Keratinocyte (primary cell): ENCODE measurements at regions not wholly inside any gene's neighbourhood (a gene's known extent, or its start where the extent isn't known, plus 50 kb on each side); places are given as distances from the start of the nearest gene placed in this dataset.

Experiments used
- DNase-seq: peaks from one replicate; pipeline ENCODE4 v3.0.0-alpha.2; 2011; ENCODE audit warnings: low read depth, missing footprints, low spot score
- FAIRE-seq: peaks from 2 replicates; lab custom pipeline; 2011; peaks lifted over from hg19 to GRCh38; lab: Jason Lieb, UNC
- H2AFZ ChIP-seq: 2 replicates; pipeline ENCODE4 v1.6.0; 2012; ENCODE audit warnings: low read length, control low read depth, inconsistent platforms; ENCODE audit not compliant: control insufficient read depth
- H3K27ac ChIP-seq: 2 replicates; pipeline ENCODE4 v1.5.1; 2011; ENCODE audit warnings: low read length; ENCODE audit not compliant: control insufficient read depth, insufficient read depth
- H3K27me3 ChIP-seq: 3 replicates; pipeline ENCODE4 v1.6.0; 2011; ENCODE audit warnings: low read length; ENCODE audit not compliant: control insufficient read depth, insufficient read depth; ENCODE audit errors: extremely low read depth
- H3K36me3 ChIP-seq, 2 experiments: 2 replicates in 1 of 2; 3 replicates in 1 of 2; pipeline ENCODE4 v1.5.1; 2011; ENCODE audit warnings: low read length in 2 of 2, mild to moderate bottlenecking in 1 of 2; ENCODE audit not compliant: control insufficient read depth in 2 of 2, insufficient read depth in 2 of 2; ENCODE audit errors: extremely low read depth in 1 of 2
- H3K4me1 ChIP-seq: 3 replicates; pipeline ENCODE4 v1.5.1; 2011; ENCODE audit warnings: low read length; ENCODE audit not compliant: control insufficient read depth, insufficient read depth; ENCODE audit errors: extremely low read depth
- H3K4me2 ChIP-seq: 3 replicates; pipeline ENCODE4 v1.6.0; 2011; ENCODE audit warnings: low read depth, low read length; ENCODE audit not compliant: control insufficient read depth, insufficient read depth; ENCODE audit errors: extremely low read depth
- H3K4me3 ChIP-seq, 3 experiments: fragments of 200-600 bp in 1 of 3; sonication (generic) in 1 of 3; 2 replicates in 2 of 3; 3 replicates in 1 of 3; pipeline ENCODE4 v1.5.1; 2011 to 2016; ENCODE audit warnings: low read length in 3 of 3, mild to moderate bottlenecking in 3 of 3, control low read depth in 2 of 3, inconsistent platforms in 1 of 3, low read depth in 1 of 3, mixed read lengths in 1 of 3, mixed run types in 1 of 3, moderate library complexity in 1 of 3; ENCODE audit not compliant: control insufficient read depth in 2 of 3, insufficient read depth in 2 of 3; ENCODE audit errors: extremely low read depth in 1 of 3
- H3K79me2 ChIP-seq: 2 replicates; pipeline ENCODE4 v1.6.0; 2012; ENCODE audit warnings: low read length; ENCODE audit not compliant: control insufficient read depth, insufficient read depth
- H3K9ac ChIP-seq: 3 replicates; pipeline ENCODE4 v1.6.0; 2011; ENCODE audit warnings: low read length; ENCODE audit not compliant: control insufficient read depth, insufficient read depth; ENCODE audit errors: extremely low read depth
- H3K9me1 ChIP-seq: 3 replicates; pipeline ENCODE4 v1.6.0; 2011; ENCODE audit warnings: low read length; ENCODE audit not compliant: control insufficient read depth, insufficient read depth; ENCODE audit errors: extremely low read depth
- H3K9me3 ChIP-seq: 2 replicates; pipeline ENCODE4 v1.5.1; 2012; ENCODE audit warnings: low read depth, low read length; ENCODE audit not compliant: control insufficient read depth
- H4K20me1 ChIP-seq: 3 replicates; pipeline ENCODE4 v1.6.0; 2011; ENCODE audit warnings: low read length; ENCODE audit not compliant: control insufficient read depth, insufficient read depth; ENCODE audit errors: extremely low read depth
- CTCF ChIP-seq, 3 experiments: IDR thresholded peaks in 1 of 3; conservative IDR thresholded peaks in 1 of 3; optimal IDR thresholded peaks in 1 of 3; 2 replicates in 2 of 3; 3 replicates in 1 of 3; pipeline versions ENCODE3 to v1.5.1; 2011; ENCODE audit warnings: low read length in 3 of 3, mild to moderate bottlenecking in 3 of 3, moderate library complexity in 2 of 3, control low read depth in 1 of 3, inconsistent platforms in 1 of 3; ENCODE audit not compliant: insufficient read depth in 2 of 3; ENCODE audit errors: extremely low read depth in 1 of 3
- EZH2 ChIP-seq: IDR thresholded peaks from one replicate; pipeline ENCODE4 v1.6.1; 2012; ENCODE audit warnings: inconsistent platforms, mild to moderate bottlenecking, low read length, moderate library complexity
- dilution Hi-C: fragments of 300-500 bp; cut with MboI; formaldehyde crosslinking; loops from one replicate; pipeline ENCODE4 v1.7.0; 2020; ENCODE audit warnings: low sequenced_read_pairs; ENCODE audit not compliant: extremely low pct_ligation_motif_present

GRCh38 chr5:26470439-26470838 lies 567.9 kb downstream of the CDH9 start:
- no peaks in the 10 kb centered on the region for H3K79me2 ChIP-seq
- H4K20me1 ChIP-seq: no peaks in the 10 kb centered on the region
- H3K9me1 ChIP-seq: no peaks in the 10 kb centered on the region
- H3K4me1 ChIP-seq: no peaks in the 10 kb centered on the region
- no peak overlapping the region for H3K4me2 ChIP-seq
- H3K4me3 ChIP-seq: no peak overlapping the region
- TF ChIP-seq EZH2: no peak
- no peak for TF ChIP-seq CTCF (optimal IDR thresholded peaks at IDR 0.05 in 1 of 3, IDR thresholded peaks at IDR 0.05 in 1 of 3, conservative IDR thresholded peaks at IDR 0.05 in 1 of 3; ENCODE audit: extremely low read depth in 1 of 3, insufficient read depth in 2 of 3, low read length in 3 of 3)
- dilution Hi-C loops: no loop called here
- FAIRE-seq (no peak), DNase-seq (no peak)
- no peak overlapping the region for H3K9ac ChIP-seq
- H3K27ac ChIP-seq: no peak overlapping the region
- H2AFZ ChIP-seq: no peak overlapping the region
- H3K36me3 ChIP-seq: no peaks in the 10 kb centered on the region
- no peaks in the 10 kb centered on the region for H3K9me3 ChIP-seq
- H3K27me3 ChIP-seq: no peaks in the 10 kb centered on the region

- H3K9me3 ChIP-seq: no peaks in the 10 kb centered on the region
- no peaks in the 10 kb centered on the region for H4K20me1 ChIP-seq
- H3K4me3 ChIP-seq: no peak overlapping the region
- DNase-seq: no peak
- no peaks in the 10 kb centered on the region for H3K36me3 ChIP-seq
- H3K27me3 ChIP-seq: no peaks in the 10 kb centered on the region
- no peak overlapping the region for H3K4me2 ChIP-seq
- H3K9ac ChIP-seq: no peak overlapping the region
- H3K4me1 ChIP-seq: no peaks in the 10 kb centered on the region
- no peak overlapping the region for H3K27ac ChIP-seq
- FAIRE-seq: no peak
- no peak overlapping the region for H2AFZ ChIP-seq
- H3K79me2 ChIP-seq: no peaks in the 10 kb centered on the region
- dilution Hi-C loops: no loop called here
- no peaks in the 10 kb centered on the region for H3K9me1 ChIP-seq
- TF ChIP-seq CTCF (optimal IDR thresholded peaks at IDR 0.05 in 1 of 3, IDR thresholded peaks at IDR 0.05 in 1 of 3, conservative IDR thresholded peaks at IDR 0.05 in 1 of 3; ENCODE audit: extremely low read depth in 1 of 3, insufficient read depth in 2 of 3, low read length in 3 of 3): no peak
- no peak for TF ChIP-seq EZH2
These were observed 599.3 kb downstream of the CDH9 start for GRCh38 chr5:26439121-26439520.
